ENCODE measurements at regions not wholly inside any gene's neighbourhood (a gene's known extent, or its start where the extent isn't known, plus 50 kb on each side); places are given as distances from the start of the nearest gene placed in this dataset.

DNA sequence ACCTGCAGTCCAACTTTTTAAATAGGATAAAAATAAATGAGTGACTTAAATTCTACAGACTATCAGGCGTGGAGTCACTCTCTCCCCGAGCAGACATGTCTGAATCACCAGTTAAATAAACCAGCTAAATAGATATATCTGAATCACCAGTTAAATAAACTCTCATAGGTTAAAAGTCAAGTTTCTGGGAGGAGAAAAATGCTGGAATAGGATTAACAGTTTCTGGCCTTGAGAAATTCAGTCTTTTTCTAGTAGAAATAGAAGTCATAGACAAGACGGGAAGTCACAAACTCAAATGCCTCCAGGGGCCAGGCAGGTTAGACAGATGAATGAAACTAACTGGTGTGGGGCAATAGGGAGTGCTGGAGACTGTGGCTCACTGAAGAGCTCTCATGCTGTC, 258.6 kb upstream of the TMEM132C start:
- no peaks in the 10 kb centered on the region for H3K36me3 ChIP-seq
- intact Hi-C loops (cut with DNase I), result no loop called here
- H3K9me3 ChIP-seq, result no peaks in the 10 kb centered on the region
- no peak overlapping the region for H3K27ac ChIP-seq
- H3K4me1 ChIP-seq, result no peaks in the 10 kb centered on the region
- TF ChIP-seq, protein P1, sequence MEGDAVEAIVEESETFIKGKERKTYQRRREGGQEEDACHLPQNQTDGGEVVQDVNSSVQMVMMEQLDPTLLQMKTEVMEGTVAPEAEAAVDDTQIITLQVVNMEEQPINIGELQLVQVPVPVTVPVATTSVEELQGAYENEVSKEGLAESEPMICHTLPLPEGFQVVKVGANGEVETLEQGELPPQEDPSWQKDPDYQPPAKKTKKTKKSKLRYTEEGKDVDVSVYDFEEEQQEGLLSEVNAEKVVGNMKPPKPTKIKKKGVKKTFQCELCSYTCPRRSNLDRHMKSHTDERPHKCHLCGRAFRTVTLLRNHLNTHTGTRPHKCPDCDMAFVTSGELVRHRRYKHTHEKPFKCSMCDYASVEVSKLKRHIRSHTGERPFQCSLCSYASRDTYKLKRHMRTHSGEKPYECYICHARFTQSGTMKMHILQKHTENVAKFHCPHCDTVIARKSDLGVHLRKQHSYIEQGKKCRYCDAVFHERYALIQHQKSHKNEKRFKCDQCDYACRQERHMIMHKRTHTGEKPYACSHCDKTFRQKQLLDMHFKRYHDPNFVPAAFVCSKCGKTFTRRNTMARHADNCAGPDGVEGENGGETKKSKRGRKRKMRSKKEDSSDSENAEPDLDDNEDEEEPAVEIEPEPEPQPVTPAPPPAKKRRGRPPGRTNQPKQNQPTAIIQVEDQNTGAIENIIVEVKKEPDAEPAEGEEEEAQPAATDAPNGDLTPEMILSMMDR (IDR thresholded peaks at IDR 0.05), result no peak
- no peak for DNase-seq
- H3K4me3 ChIP-seq, result no peak overlapping the region
- no peaks in the 10 kb centered on the region for H3K27me3 ChIP-seq
- no peak for ATAC-seq

DNA sequence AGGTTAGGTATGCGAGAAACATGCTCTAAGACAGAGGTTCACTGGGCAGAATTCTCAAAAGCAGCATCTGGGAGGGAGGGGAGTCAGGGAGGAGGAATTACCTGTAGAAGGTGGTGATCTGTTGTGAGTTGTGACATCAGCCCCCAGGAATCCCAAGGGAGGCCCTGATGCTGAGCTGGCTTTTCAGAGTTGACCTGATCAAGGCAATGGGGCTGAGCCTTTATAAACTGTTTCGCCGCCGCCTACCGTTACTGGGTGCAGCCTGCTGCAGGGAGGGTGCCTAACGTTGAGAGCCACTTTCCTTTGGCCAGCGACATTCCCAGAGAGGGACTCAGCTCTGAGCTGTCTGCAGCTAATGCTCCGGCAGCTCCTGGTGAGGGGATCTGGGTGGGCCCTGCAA, 257.9 kb upstream of the TMEM132C start:
- Histone ChIP-seq H3K27ac (no peak overlapping the region), H3K36me3 (no peaks in the 10 kb centered on the region), H3K4me1 (no peaks in the 10 kb centered on the region), H3K27me3 (no peaks in the 10 kb centered on the region), H3K9me3 (no peaks in the 10 kb centered on the region), H3K4me3 (no peak overlapping the region)
- TF ChIP-seq, protein P1 (IDR thresholded peaks at IDR 0.05), result no peak
- intact Hi-C loops (cut with DNase I), result no loop called here
- ATAC-seq, result no peak
- DNase-seq, result no peak

DNA sequence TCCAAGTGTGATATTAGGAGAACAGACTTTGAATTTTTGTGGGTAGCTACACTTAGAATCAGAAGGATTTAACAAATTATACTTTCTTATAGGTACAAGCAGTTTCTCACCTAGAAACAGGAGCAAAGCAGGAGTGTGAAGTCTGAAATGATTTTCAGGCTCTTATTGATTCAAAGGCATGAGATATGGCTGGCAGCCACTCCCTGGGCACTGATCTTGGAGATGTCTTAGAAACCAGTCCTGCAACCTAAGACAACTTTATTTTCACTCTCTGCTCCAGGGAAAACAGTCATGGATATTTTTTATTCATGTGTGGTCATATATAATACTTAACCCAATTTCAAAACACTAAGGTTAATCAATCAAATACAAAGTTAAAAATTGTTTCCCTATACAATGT, 254.9 kb upstream of the TMEM132C start:
- DNase-seq (no peak), ATAC-seq (no peak)
- H3K36me3 ChIP-seq, result no peaks in the 10 kb centered on the region
- TF ChIP-seq, protein P1 (IDR thresholded peaks at IDR 0.05), result no peak
- H3K4me1 ChIP-seq, result no peaks in the 10 kb centered on the region
- no peak overlapping the region for H3K27ac ChIP-seq
- intact Hi-C loops (cut with DNase I), result no loop called here
- H3K4me3 ChIP-seq, result no peak overlapping the region
- no peaks in the 10 kb centered on the region for H3K27me3 ChIP-seq
- no peaks in the 10 kb centered on the region for H3K9me3 ChIP-seq

DNA sequence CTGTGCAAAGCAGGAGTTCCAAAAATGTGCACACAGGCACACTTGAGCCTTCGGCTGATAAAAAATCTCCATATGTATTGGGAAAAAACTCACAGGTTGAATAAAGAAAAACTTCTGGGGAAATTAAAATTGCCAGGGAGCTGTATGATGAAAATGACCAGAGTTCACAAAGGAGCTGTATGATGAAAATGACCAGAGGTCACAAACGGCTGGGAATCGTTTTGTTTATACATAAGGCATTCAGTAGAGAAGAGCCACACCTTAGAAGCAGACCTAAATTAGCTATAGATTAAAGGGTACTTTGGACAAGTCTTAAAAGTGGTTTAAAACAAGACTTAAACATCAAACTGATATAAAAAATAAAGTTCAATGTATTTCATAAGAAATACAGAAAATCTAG, 251.7 kb upstream of the TMEM132C start:
- no peaks in the 10 kb centered on the region for H3K36me3 ChIP-seq
- intact Hi-C loops (cut with DNase I), result no loop called here
- H3K9me3 ChIP-seq, result no peaks in the 10 kb centered on the region
- no peak for ATAC-seq
- H3K27ac ChIP-seq, result no peak overlapping the region
- H3K4me3 ChIP-seq, result no peak overlapping the region
- no peak for DNase-seq
- no peaks in the 10 kb centered on the region for H3K27me3 ChIP-seq
- no peaks in the 10 kb centered on the region for H3K4me1 ChIP-seq
- TF ChIP-seq, protein P1 (IDR thresholded peaks at IDR 0.05), result no peak

DNA sequence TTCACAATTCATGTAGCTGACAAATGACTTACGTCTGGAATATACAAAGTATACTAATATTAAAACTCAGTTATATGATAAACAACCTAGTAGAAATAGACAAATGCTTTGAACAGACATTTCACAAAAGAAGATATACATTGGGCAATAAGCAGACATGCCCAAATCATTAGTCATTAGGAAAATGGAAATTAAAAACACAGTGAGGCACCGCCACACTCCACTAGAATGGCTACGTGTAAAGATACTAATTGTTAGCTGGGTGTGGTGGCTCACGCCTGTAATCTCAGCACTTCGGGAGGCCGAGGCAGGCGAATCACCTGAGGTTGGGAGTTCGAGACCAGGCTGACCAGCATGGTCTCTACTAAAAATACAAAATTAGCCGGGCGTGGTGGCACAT, 248.9 kb upstream of the TMEM132C start:
- Histone ChIP-seq H3K9me3 (no peaks in the 10 kb centered on the region), H3K36me3 (no peaks in the 10 kb centered on the region), H3K27me3 (no peaks in the 10 kb centered on the region), H3K4me3 (no peak overlapping the region), H3K27ac (no peak overlapping the region), H3K4me1 (no peaks in the 10 kb centered on the region)
- TF ChIP-seq, protein P1 (IDR thresholded peaks at IDR 0.05), result no peak
- no peak for DNase-seq
- intact Hi-C loops (cut with DNase I), result no loop called here
- no peak for ATAC-seq

DNA sequence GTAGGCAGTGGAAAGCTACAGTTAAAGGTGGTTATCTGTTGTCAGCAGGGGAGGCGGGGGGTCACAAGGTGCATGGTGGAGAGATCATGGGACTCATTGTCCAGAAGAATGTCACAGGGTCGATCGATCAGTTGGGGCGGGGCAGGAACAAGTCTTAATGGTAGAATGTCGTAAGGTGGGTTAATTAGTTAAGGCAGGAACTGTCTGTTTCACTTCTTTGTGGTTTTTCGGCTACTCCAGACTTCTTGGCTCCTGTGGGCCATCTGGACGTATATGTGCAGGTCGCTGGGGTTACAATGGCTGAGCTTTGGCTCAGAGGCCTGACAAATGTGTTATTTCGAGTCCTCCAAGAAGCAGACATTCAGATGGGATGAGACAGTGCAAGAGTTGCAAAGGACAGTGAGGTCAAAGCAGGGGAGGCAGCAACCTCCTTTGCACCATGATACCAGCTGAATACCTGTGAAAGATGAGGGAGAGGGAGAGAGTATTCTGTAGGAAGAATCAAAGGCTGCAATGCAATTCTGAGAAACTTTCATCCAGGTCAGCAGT, 246.9 kb upstream of the TMEM132C start:
- TF ChIP-seq, protein P1 (IDR thresholded peaks at IDR 0.05), result no peak
- no peak for ATAC-seq
- Histone ChIP-seq H3K27ac (no peak overlapping the region), H3K27me3 (no peaks in the 10 kb centered on the region), H3K9me3 (no peaks in the 10 kb centered on the region), H3K36me3 (no peaks in the 10 kb centered on the region), H3K4me1 (no peaks in the 10 kb centered on the region), H3K4me3 (no peak overlapping the region)
- intact Hi-C loops (cut with DNase I), result no loop called here
- DNase-seq, result no peak

Measured in upper lobe of right lung (tissue), 1 donor.